Lower lobe of right lung (tissue), 2 donors: ENCODE measurements at regions not wholly inside any gene's neighbourhood (a gene's known extent, or its start where the extent isn't known, plus 50 kb on each side); places are given as distances from the start of the nearest gene placed in this dataset.

ENCODE experiments used
- ATAC-seq, 2 donors: fragments of 200-7000 bp; cut with Tn5 transposase; one replicate each; pipeline ENCODE4 v1.9.1; 2020 to 2022; ENCODE audit warnings: mild to moderate bottlenecking in 2 of 2, moderate library complexity in 2 of 2
- DNase-seq: peaks from one replicate; pipeline ENCODE4 v3.0.0-alpha.2; 2020
- H3K27ac ChIP-seq: fragments of 200-600 bp; one replicate; pipeline ENCODE4 v1.8.0; 2022
- H3K27me3 ChIP-seq: fragments of 200-600 bp; one replicate; pipeline ENCODE4 v1.8.0; 2022; ENCODE audit warnings: low read depth
- H3K36me3 ChIP-seq: fragments of 200-600 bp; one replicate; pipeline ENCODE4 v1.8.0; 2022; ENCODE audit warnings: mild to moderate bottlenecking
- H3K4me1 ChIP-seq: fragments of 200-600 bp; one replicate; pipeline ENCODE4 v1.8.0; 2022
- H3K4me3 ChIP-seq: fragments of 200-600 bp; one replicate; pipeline ENCODE4 v1.8.0; 2022; ENCODE audit warnings: mild to moderate bottlenecking
- H3K9me3 ChIP-seq: fragments of 200-600 bp; one replicate; pipeline ENCODE4 v1.8.0; 2022
- intact Hi-C: fragments of 100-400 bp; cut with DNase I; formaldehyde crosslinking; loops from one replicate; pipeline ENCODE4 v1.11.0; 2022
- TF ChIP-seq, protein P1 (sequence below): fragments of 200-600 bp; IDR thresholded peaks from one replicate; pipeline ENCODE4 v1.8.0; 2022; ENCODE audit warnings: antibody characterized with exemption, mild to moderate bottlenecking
- donor health status: DM: no; HTN: yes; CAD: no; lungs with severe emphysema.

DNA sequence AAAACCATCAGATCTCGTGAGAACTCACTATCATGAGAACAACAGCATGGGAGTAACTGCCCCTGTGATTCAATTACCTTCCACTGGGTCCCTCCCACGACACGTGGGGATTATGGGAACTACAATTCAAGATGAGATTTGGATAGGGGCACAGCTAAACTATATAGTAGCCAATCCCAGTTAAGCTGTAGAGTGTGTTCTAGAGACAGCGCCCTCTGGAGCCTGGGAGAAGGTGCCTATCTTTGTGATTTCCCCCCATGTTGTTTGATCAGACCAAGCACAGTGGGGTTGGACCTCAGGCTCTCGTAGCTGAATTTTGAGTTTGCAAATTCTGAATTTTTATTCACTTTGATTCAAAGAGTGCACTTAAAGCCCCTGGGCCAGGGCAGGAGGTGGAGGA is 108.2 kb upstream of the TWIST2 start:
- H3K27me3 ChIP-seq: no peaks in the 10 kb centered on the region
- no peaks in the 10 kb centered on the region for H3K9me3 ChIP-seq
- no peak for DNase-seq
- intact Hi-C loops: no loop called here
- H3K4me1 ChIP-seq: no peaks in the 10 kb centered on the region
- no peak for ATAC-seq
- H3K27ac ChIP-seq: no peak overlapping the region
- TF ChIP-seq, protein P1, sequence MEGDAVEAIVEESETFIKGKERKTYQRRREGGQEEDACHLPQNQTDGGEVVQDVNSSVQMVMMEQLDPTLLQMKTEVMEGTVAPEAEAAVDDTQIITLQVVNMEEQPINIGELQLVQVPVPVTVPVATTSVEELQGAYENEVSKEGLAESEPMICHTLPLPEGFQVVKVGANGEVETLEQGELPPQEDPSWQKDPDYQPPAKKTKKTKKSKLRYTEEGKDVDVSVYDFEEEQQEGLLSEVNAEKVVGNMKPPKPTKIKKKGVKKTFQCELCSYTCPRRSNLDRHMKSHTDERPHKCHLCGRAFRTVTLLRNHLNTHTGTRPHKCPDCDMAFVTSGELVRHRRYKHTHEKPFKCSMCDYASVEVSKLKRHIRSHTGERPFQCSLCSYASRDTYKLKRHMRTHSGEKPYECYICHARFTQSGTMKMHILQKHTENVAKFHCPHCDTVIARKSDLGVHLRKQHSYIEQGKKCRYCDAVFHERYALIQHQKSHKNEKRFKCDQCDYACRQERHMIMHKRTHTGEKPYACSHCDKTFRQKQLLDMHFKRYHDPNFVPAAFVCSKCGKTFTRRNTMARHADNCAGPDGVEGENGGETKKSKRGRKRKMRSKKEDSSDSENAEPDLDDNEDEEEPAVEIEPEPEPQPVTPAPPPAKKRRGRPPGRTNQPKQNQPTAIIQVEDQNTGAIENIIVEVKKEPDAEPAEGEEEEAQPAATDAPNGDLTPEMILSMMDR: no peak
- no peak overlapping the region for H3K4me3 ChIP-seq
- no peaks in the 10 kb centered on the region for H3K36me3 ChIP-seq

GRCh38 chr2:238741277-238741676 is 106.6 kb upstream of the TWIST2 start:
- ATAC-seq (no peak), DNase-seq (no peak)
- Histone ChIP-seq H3K9me3 (no peaks in the 10 kb centered on the region), H3K36me3 (no peaks in the 10 kb centered on the region), H3K27ac (no peak overlapping the region), H3K4me3 (no peak overlapping the region), H3K4me1 (no peaks in the 10 kb centered on the region), H3K27me3 (no peaks in the 10 kb centered on the region)
- TF ChIP-seq, protein P1: no peak
- intact Hi-C loops: no loop called here

- intact Hi-C loops: no loop called here
- Histone ChIP-seq H3K4me3 (no peak overlapping the region), H3K27ac (no peak overlapping the region), H3K27me3 (no peaks in the 10 kb centered on the region), H3K4me1 (no peaks in the 10 kb centered on the region), H3K9me3 (no peaks in the 10 kb centered on the region), H3K36me3 (no peaks in the 10 kb centered on the region)
- TF ChIP-seq, protein P1: no peak
- ATAC-seq: no peak
- no peak for DNase-seq
These were observed 105.8 kb upstream of the TWIST2 start for GRCh38 chr2:238742066-238742465.

DNA sequence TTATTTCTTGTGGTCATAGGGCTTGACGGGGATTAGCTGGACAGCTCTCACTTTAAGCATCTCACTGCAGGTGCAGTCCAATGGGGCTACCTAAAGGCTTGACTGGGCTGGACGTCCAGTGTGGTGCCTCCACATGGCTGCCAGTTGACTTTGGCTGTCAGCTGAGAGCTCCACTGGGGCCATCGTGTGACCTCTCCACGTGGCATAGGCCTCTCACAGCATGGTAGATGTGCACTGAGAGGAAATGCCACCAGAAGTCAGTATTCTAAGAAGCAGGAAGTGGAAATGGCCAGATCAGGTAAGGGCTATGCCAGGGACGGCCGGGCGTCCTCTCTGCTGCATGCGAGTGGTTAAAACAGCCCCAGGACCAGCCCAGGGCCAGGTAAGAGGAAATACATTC is 105.2 kb upstream of the TWIST2 start:
- H3K27me3 ChIP-seq: no peaks in the 10 kb centered on the region
- no peaks in the 10 kb centered on the region for H3K9me3 ChIP-seq
- H3K4me1 ChIP-seq: no peaks in the 10 kb centered on the region
- DNase-seq (no peak), ATAC-seq (no peak)
- TF ChIP-seq, protein P1: no peak
- intact Hi-C loops: no loop called here
- no peak overlapping the region for H3K4me3 ChIP-seq
- no peaks in the 10 kb centered on the region for H3K36me3 ChIP-seq
- H3K27ac ChIP-seq: no peak overlapping the region

DNA sequence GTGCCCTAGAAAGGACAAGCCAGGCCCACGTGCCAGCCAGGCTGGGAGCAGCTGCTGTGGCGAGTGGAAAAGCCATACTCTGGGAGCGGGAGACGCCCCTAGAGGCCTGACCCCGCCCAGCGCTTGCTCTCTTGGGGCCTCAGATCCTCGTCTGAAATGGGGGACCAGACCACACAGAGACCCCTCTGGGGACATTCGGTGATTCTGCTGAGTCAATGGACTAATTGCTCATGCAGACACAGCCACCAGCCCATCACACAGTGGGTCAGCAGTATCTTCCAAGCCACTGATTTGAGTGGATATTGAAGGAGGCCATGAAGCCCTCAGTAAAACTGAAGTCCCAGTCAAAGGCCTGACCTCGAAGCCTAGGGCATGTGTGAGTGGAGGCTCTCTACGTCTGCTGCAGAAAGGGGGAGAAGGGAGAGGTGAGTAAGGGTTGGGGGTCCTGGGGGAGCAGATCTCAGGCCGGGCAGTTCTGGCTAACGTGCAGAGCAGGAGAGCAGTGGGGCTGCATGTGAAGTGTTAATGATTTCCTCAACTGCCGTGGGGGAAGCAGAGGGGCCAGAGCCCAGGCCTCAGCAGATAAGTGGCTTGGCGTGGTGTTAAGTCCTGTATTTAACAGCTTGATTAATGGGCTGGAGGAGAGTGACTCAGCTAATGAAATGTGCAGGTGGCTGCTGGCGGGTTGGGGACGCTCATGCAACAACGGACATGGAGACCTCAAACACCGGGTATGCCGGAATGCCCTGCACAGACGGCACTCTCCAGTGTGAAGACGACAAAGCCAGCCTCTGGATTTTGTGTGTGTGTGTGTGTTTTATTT is 104.4 kb upstream of the TWIST2 start:
- DNase-seq (no peak), ATAC-seq (no peak)
- Histone ChIP-seq H3K4me3 (no peak overlapping the region), H3K36me3 (no peaks in the 10 kb centered on the region), H3K27me3 (no peaks in the 10 kb centered on the region), H3K4me1 (no peaks in the 10 kb centered on the region), H3K9me3 (no peaks in the 10 kb centered on the region), H3K27ac (no peak overlapping the region)
- intact Hi-C loops: no loop called here
- TF ChIP-seq, protein P1: no peak
